GM12878 (cell line): ENCODE measurements at regions not wholly inside any gene's neighbourhood (a gene's known extent, or its start where the extent isn't known, plus 50 kb on each side); places are given as distances from the start of the nearest gene placed in this dataset.

Source experiments
- ATAC-seq: fragments of 200-7000 bp; cut with Tn5 transposase; 3 replicates; pipeline ENCODE4 v1.9.1; 2020; ENCODE audit warnings: mild to moderate bottlenecking, moderate library complexity
- BruUV-seq: library from RNA; stranded (reverse); fragments of 400-500 nt; replicated peaks from 2 replicates; lab custom pipeline; 2021; lab: Mats Ljungman, UMichigan
- CTCF ChIA-PET: fragments of 300-600 bp; sonication (Branson Sonifier 250); formaldehyde crosslinking; extraction: SDS; loops from one replicate; lab custom pipeline; 2021; ENCODE audit warnings: inconsistent platforms; lab: Yijun Ruan, JAX
- POLR2A ChIA-PET: fragments of 350-600 bp; formaldehyde crosslinking; extraction: SDS; loops from one replicate; lab custom pipeline; 2021; ENCODE audit warnings: inconsistent platforms; lab: Charles Lee
- RAD21 ChIA-PET: fragments of 300-600 bp; sonication (Branson Sonifier 250); formaldehyde crosslinking; loops from one replicate; lab custom pipeline; 2023; ENCODE audit warnings: antibody characterized with exemption; ENCODE audit not compliant: unreplicated experiment; lab: Charles Lee
- SMC1A ChIA-PET: fragments of 300-600 bp; sonication (Branson Sonifier 250); formaldehyde crosslinking; loops from one replicate; lab custom pipeline; 2023; ENCODE audit not compliant: unreplicated experiment, uncharacterized antibody; lab: Charles Lee
- DNase-seq: peaks from one replicate; pipeline ENCODE4 v3.0.0-alpha.2; 2011; ENCODE audit warnings: low read depth, low spot score
- FAIRE-seq: peaks from 3 replicates; lab custom pipeline; 2011; peaks lifted over from hg19 to GRCh38; lab: Jason Lieb, UNC
- H2AFZ ChIP-seq: 2 replicates; pipeline ENCODE4 v1.6.0; 2011; ENCODE audit warnings: low read depth, low read length, control low read depth; ENCODE audit not compliant: control insufficient read depth
- H3K27ac ChIP-seq: 2 replicates; pipeline ENCODE4 v1.5.1; 2011; ENCODE audit warnings: control low read depth; ENCODE audit not compliant: control insufficient read depth, insufficient read depth
- H3K27me3 ChIP-seq, 2 experiments: replicated peaks in 1 of 2; 2 replicates each; pipeline versions ENCODE4 v1.6.0 to v1.6.1; 2011; ENCODE audit warnings: low read length in 1 of 2; ENCODE audit not compliant: control insufficient read depth in 2 of 2, insufficient read depth in 2 of 2
- H3K36me3 ChIP-seq, 2 experiments: 2 replicates each; pipeline ENCODE4 v1.5.1; 2011; ENCODE audit warnings: low read length in 1 of 2; ENCODE audit not compliant: control insufficient read depth in 2 of 2, insufficient read depth in 2 of 2
- H3K4me1 ChIP-seq: 2 replicates; pipeline ENCODE4 v1.6.1; 2011; ENCODE audit warnings: mild to moderate bottlenecking, low read length, moderate library complexity, mixed read lengths; ENCODE audit not compliant: control insufficient read depth, insufficient read depth
- H3K4me2 ChIP-seq: 2 replicates; pipeline ENCODE4 v1.6.0; 2011; ENCODE audit warnings: control low read depth; ENCODE audit not compliant: control insufficient read depth, insufficient read depth
- H3K4me3 ChIP-seq: fragments of 200-600 bp; sonication (generic); 2 replicates; pipeline ENCODE4 v1.5.1; 2016
- H3K79me2 ChIP-seq: 2 replicates; pipeline ENCODE4 v1.6.0; 2011; ENCODE audit warnings: low read length; ENCODE audit not compliant: control insufficient read depth, insufficient read depth
- H3K9ac ChIP-seq: 2 replicates; pipeline ENCODE4 v1.8.0; 2011; ENCODE audit warnings: low read length, control low read depth, mixed read lengths; ENCODE audit not compliant: control insufficient read depth, insufficient read depth
- H3K9me3 ChIP-seq: replicated peaks from 3 replicates; pipeline ENCODE4 v1.5.1; 2011; ENCODE audit warnings: mild to moderate bottlenecking, low read length; ENCODE audit not compliant: control insufficient read depth, insufficient read depth
- H4K20me1 ChIP-seq: 2 replicates; pipeline ENCODE4 v1.6.0; 2011; ENCODE audit not compliant: control insufficient read depth, insufficient read depth
- CEBPB ChIP-seq, 2 experiments: fragments of 150-350 bp in 1 of 2; IDR thresholded peaks; 2 replicates each; pipeline ENCODE4 v1.6.1; 2012 to 2014; ENCODE audit warnings: low read depth in 2 of 2, low read length in 2 of 2, borderline replicate concordance in 1 of 2, inconsistent platforms in 1 of 2
- MLLT1 ChIP-seq: fragments of 450-650 bp; IDR thresholded peaks from 2 replicates; pipeline ENCODE4 v1.6.1; 2016; ENCODE audit warnings: mild to moderate bottlenecking
- MTA2 ChIP-seq: fragments of 450-650 bp; IDR thresholded peaks from 2 replicates; pipeline ENCODE4 v1.6.1; 2016; ENCODE audit warnings: low read depth, mild to moderate bottlenecking, moderate library complexity
- NFYA ChIP-seq: IDR thresholded peaks from 2 replicates; pipeline ENCODE4 v1.6.1; 2011; ENCODE audit warnings: low read depth, mild to moderate bottlenecking, low read length, improper control_type of control experiment, borderline replicate concordance
- PAX8 ChIP-seq: fragments of 450-650 bp; IDR thresholded peaks from 2 replicates; pipeline ENCODE4 v1.6.1; 2017; ENCODE audit warnings: mild to moderate bottlenecking, moderate library complexity
- PBX3 ChIP-seq: IDR thresholded peaks from 2 replicates; pipeline ENCODE4 v1.6.1; 2011; ENCODE audit warnings: mild to moderate bottlenecking, low read depth, low read length, moderate library complexity; ENCODE audit not compliant: insufficient replicate concordance
- SUPT20H ChIP-seq: IDR thresholded peaks from 2 replicates; pipeline ENCODE4 v1.6.1; 2011; ENCODE audit warnings: low read depth, mild to moderate bottlenecking, low read length, moderate library complexity, borderline replicate concordance; ENCODE audit not compliant: control insufficient read depth
- ZBTB33 ChIP-seq: fragments of 450-650 bp; IDR thresholded peaks from 2 replicates; pipeline ENCODE4 v1.6.1; 2017; ENCODE audit warnings: mild to moderate bottlenecking
- ZBTB40 ChIP-seq: fragments of 450-650 bp; IDR thresholded peaks from 2 replicates; pipeline ENCODE4 v1.6.1; 2016; ENCODE audit warnings: mild to moderate bottlenecking, moderate library complexity, borderline replicate concordance
- WGBS: methylation state at CpG from one replicate; pipeline ENCODE4 v1.1.6; 2016; ENCODE audit warnings: low lambda C conversion rate; ENCODE audit not compliant: insufficient replicate concordance, insufficient coverage; ENCODE audit errors: missing lambda C conversion rate; 5-methylcytosine and 5-hydroxymethylcytosine counted together
- in situ Hi-C: fragments of 300-500 bp; cut with MboI; formaldehyde crosslinking; loops from 9 replicates; pipeline ENCODE4 v1.14.3; 2018; ENCODE audit warnings: mixed read lengths
- intact Hi-C: fragments of 100-400 bp; cut with micrococcal nuclease; formaldehyde crosslinking; loops from one replicate; pipeline ENCODE4 v1.14.2; 2022; ENCODE audit not compliant: unreplicated experiment
- TF ChIP-seq, protein P1 (sequence below): IDR thresholded peaks from 2 replicates; pipeline ENCODE4 v1.6.1; 2012; ENCODE audit warnings: low read depth, low read length, improper control_type of control experiment

- H3K27ac ChIP-seq: no peak overlapping the region
- no peaks in the 10 kb centered on the region for H4K20me1 ChIP-seq
- POLR2A ChIA-PET: no interaction called here
- TF ChIP-seq PBX3: no peak
- TF ChIP-seq, protein P1, sequence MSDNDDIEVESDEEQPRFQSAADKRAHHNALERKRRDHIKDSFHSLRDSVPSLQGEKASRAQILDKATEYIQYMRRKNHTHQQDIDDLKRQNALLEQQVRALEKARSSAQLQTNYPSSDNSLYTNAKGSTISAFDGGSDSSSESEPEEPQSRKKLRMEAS: no peak
- TF ChIP-seq SUPT20H: no peak
- no peak for TF ChIP-seq MLLT1
- no peak for TF ChIP-seq PAX8
- no peak for TF ChIP-seq CEBPB (IDR thresholded peaks at IDR 0.05; ENCODE audit: borderline replicate concordance in 1 of 2, low read depth in 2 of 2, low read length in 2 of 2)
- TF ChIP-seq ZBTB40: no peak
- no peak for TF ChIP-seq NFYA
- TF ChIP-seq MTA2: no peak
- TF ChIP-seq ZBTB33: no peak
- 0% methylated on average over 1 of the region's 1 CpG for WGBS
- no peak overlapping the region for H3K4me2 ChIP-seq
- DNase-seq (no peak), ATAC-seq (no peak), FAIRE-seq (no peak)
- in situ Hi-C loops (no loop called here), intact Hi-C loops (no loop called here)
- CTCF ChIA-PET: no interaction called here
- no peaks in the 10 kb centered on the region for H3K27me3 ChIP-seq
- no peaks in the 10 kb centered on the region for H3K79me2 ChIP-seq
- BruUV-seq: no TSS peak
- H3K4me3 ChIP-seq: no peak overlapping the region
- RAD21 ChIA-PET: no interaction called here
- H3K9ac ChIP-seq: no peak overlapping the region
- H3K4me1 ChIP-seq: no peaks in the 10 kb centered on the region
- H3K9me3 ChIP-seq: no peaks in the 10 kb centered on the region
- H3K36me3 ChIP-seq: no peaks in the 10 kb centered on the region
- SMC1A ChIA-PET: no interaction called here
- H2AFZ ChIP-seq: no peak overlapping the region
These were observed 278.9 kb downstream of the MEX3B start for GRCh38 chr15:81766829-81767475.
